ENCODE measurements at regions not wholly inside any gene's neighbourhood (a gene's known extent, or its start where the extent isn't known, plus 50 kb on each side); places are given as distances from the start of the nearest gene placed in this dataset.
A peak's percentile ranks its signal among the peaks of the same experiment; 100 is the strongest.

DNA sequence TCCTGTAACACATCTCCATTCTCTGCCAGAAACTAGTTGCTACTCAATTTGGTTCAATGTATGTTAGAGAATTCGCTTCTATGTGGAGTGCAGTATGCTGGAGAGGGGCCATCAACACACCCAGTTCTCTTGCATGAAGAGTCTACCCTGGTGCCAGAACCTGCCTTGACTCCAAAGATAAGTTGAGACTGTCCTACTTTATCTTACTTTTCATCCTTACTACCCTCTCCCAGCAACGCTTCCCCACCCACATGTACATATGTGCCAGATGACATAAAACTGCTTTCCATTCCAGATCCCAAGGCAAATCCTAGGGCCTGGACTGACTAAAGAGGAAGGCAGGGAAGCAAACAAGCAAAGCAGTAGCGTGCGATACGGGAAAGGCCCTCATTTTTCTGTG, 442.6 kb upstream of the THRB start:
- DNase-seq = no peak

DNA sequence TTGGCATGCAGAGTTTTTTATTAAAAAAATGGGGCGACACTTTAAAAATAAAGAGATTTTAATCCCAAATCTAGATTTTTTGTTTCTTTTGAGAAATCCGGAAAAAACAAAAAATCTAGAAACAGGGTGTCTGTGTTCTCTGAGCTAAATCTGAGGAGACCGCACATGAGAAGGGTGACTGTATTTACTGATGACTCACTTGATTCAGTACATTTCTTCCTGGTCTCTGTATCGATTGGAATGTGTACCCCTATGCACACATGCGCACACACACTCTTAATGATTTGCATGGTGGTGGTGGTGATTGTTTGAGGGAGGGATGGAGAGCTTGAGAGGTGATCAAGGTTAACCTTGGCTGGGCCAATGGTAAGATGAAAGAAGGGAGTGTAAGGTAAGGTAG, 443.1 kb upstream of the THRB start:
- no peak for DNase-seq

DNA sequence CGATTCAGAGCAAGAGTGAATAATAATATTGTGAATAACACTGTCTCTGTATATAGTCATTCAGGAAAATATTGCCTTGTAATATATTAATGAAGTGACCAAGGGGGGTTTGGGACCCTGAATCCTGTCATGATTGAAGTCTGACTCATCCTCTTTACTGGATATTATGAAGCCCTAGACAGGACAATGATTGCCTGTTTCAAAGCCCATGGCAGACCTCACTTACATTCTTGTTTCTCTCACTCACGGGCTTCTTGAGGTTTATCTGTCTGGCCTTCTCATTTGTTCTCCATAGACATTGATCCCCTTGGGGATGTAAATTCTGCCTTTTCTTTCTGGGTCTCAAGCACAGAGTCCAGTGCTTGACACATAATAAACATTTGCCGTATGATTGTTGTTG, 449.3 kb upstream of the THRB start:
- DNase-seq = no peak

DNA sequence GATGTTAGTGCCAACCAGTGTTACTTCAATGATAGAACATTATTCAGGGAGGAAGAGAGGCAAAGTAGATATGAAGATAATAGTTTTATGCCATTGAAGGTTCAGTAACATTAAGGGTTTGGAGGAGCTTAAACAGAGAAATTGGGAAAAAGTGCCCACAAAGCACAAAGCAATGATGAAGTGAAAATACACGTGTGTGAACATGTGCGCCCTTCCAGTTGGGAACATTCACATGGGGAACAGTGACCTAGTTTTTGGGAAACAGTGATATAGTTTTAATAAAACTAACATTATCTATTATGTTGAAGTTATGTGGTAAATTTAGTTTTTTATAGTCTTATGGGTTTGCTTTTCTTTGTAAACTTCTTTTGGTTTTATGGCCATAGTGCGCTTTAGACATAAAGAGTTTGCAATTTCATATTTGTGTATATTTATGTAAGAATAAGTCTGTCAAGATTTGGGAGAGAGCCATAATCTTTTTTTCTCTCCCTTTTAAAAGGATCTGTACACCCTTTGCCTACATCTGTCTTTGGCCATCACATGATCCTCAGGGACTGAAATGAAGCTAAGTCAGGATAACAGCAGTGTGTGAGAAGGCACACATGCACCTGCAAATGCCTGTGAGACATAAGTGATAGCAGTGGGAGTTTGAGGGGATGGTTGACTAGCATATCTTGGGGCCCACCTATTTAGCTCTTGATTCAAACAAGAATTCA, 450.3 kb upstream of the THRB start:
- DNase-seq = no peak

DNA sequence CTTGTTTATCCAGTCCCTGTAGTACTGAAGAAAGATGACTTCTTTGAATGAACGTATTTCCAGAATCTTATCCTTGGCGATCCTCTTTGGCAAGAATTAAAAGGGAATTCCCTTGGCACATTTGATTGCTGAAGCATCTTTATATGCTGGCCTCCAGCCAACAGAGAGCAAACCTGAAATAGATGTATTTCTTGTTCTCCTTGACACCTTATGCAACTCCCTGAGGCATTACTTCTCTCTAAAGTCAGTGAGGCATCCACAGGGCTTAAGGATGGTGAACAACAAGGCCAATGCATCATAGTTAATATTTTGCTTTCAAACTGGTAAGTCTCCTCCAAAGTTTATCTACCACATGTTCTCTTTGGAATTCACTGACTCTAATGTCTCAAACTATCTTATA, 450.9 kb upstream of the THRB start:
- no peak for DNase-seq

DNA sequence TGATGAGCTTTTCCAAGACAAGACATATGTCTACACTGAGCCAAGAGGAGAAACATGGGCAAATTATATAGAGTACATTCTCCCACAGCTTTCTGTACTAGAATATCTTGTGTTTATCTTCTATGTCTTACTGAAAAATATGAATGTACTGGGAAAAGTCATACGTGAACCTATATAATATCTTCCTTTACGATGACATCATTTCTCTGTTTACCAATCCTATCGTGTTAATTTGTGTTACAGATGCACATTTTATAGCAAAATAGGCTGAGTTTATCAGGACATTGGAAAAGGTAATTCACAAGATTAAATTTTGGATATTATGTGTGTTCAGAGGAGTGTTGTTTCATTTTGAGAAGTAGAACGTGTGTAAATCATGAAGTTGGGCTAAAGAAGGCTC, 452.5 kb upstream of the THRB start:
- no peak for DNase-seq

DNA sequence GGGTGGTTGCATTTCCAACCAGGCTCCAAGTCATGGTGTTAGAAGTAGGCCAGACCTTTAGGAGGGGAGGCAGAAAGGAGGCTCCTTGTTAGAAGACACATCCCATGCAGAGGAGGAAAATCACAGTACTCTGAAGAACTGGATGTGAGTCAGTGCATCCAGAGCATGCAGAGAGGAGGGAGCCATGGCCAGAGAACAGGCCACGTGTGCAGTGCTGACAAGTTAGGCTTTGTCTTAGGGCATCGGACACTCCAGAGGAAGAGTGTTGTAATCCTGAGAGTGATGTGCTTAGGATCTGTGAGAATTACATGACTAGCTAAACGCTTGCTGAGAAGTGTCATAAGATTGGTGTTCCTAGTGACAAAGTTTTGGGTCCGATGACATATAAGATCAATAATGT, 456.5 kb upstream of the THRB start:
- no peak for DNase-seq

DNA sequence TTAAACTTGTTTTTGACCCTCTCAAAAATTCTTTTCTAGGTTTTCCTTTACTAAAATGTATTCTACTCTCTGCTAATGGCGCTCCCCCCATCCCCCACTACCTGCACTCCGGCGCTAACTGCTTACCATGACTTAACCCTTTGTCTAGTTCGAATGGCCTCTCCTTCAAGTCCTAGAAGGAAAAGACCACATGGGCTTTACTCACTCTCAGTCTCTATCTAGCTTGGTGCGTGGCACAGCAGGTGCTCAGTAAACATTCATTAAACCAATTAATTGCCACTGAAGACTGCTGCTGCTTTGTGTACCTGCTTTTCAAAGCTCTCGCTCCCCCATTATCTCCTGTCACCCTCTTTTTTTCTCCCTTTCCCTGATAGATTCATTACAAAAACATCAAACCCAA, 457.7 kb upstream of the THRB start:
- DNase-seq = no peak

DNA sequence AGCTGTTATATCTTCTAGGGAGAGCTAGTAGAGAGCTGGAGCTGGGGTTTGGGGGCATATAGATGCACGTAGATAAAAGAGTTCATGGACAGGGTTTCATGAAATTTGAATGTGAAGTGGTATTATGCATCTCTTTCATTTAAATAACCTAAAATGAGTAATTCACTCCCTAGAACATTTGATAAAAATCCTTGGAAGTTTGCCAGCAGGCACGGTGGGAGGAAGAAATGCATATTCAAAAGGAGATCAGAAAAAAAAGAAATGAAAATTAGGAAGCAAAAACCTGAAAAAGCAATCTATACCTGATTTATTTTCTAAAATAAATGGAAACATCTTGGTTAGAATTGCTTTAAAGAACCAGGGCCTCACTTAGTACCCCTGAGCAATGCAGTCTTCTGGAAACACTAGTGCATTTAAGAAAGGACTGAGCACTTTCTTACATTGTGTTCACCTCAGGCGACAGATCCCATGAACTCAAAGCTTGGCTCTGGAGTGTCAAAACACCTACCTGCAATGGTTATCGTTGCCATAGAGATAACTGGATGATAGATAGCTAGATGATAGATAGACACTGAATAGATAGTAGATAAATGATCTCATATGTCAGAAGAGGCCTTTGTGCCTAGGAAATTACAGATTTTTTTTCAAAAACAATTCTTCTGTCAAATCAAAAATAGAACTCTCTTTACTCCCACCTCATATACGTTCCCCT, 458.6 kb upstream of the THRB start:
- DNase-seq = no peak

DNA sequence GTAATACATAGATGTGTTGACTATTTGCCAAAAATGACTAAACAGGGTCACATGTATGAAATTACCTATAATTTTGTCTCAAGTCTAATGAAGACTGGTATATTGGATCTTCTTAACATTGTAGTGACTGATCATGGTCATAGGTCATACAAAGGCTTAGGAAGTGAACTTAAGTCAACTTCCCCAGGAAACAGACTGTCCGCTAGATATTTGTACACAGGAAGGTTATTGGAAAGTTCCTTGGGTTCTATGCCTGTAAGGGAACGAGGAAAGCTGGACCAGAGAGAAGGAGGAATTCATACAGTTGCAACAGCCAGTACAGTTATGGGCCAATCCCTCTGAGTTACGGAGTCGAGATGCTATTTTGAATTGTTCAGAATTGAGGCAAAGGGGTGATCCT, 462.0 kb upstream of the THRB start:
- DNase-seq = no peak

DNA sequence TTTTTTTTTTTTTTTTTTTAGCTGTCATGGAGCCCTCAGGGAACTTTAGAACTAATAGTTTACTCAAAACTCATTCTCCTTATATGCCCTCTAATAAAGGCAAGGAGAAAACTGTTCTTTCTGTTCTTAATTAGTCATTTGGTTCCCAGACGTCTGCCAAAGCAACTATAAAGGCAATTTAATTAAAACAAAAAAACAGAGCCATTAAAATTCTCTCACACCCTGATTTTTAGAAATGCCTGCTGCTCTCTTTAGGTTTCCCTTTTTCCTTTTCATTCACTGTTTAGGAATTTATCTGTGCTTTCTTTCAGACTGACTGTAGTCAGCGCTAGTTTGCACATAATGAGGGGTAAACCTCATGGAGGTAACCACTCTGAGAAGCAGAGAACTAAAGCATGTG, 463.6 kb upstream of the THRB start:
- DNase-seq = no peak

DNA sequence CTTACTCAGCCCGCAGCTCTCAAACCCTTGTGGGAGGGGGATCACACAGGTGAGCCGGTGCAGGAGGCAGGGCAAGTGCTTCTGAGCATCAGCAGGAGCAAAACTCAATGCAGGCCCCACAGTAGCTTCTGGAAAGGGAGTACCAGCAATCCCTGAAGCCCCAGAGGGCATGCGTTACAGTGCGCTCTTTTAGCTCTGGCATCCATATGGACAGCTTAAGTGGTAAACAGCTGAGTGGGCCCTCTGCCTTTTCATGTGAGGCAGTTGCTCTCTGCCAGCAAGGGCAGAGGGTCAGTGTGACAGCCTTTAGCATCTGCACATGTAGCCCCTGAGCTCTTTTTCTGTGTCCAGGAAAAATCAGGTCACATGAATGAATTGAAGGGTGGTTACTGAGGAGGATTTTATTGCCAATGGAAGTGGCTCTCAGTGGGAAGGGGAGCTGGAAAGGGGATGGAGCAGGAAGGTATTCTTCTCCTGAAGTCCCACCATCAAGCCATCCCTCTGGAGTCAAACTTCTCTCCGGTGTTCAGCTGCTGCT, 464.3 kb upstream of the THRB start:
- no peak for DNase-seq

DNA sequence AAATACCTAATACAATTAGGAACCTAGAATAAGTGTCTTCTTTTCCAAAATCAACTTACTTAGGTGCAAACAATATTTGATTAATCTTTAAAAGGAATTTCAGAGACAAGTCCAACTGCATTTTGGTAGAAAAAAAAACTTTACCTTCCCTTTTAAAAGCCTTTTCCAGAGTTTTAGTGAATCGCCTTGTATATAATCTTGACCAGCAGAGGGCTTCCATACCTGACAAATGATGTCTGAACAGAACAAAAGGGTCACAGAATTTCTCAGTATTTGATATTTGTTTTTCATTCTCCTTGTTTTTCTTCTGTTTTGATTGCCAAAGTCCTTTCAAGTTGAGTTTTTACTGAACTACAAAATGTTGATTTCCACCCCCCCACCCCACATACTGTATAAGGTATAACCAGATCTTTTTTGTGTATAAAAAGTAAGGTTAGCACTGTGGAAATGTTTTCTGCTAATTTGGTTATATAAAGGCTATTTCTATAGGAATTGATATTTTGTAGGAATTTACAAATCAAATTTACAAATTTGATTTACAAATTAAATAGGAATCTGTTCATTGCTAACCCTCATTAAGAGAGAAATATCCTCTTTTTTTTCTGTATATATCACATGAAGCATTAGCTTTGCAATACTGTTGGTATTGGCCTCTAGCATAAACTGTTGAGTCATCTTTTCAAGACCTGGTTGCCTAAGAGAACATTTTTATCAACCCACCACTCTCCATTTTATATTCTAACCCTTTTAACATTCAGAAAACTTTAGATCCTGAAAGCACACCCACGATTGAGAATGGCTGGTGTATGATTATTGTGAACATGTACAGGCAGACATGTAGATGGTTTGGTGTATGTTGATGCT, 464.1 kb upstream of the RARB start:
- peak; percentile 44 for DNase-seq

DNA sequence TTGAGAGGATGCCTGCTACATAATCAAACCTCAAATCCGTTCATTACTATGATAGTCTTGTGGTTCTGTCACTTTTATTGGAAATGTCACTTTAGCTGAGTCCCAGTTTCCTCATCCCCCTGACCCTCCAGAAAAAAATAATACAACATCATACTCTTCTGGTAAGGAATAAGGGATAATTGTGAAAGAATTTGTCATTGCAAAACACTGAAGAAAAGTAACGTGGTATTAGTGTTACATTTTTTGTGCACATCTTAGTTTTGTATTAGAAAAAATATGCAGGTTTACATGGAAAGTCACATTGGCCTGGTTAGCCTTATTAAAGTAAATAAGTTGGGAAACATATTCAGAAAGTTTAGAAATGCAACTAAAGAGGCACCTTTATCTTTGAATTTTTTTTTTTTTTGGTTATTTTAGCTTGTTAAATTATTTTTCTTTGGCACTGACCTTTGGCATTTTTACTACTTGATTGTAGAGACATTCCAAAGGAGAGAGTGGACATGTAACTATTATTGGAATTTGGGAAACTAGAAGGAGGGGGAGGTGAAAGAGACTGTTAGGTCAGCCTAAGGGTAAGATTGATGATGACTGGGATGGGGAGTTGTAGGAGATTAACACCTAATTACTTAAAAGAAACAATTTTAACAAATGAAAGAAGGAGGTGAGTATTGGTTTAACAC, 462.2 kb upstream of the RARB start:
- no peak for DNase-seq

DNA sequence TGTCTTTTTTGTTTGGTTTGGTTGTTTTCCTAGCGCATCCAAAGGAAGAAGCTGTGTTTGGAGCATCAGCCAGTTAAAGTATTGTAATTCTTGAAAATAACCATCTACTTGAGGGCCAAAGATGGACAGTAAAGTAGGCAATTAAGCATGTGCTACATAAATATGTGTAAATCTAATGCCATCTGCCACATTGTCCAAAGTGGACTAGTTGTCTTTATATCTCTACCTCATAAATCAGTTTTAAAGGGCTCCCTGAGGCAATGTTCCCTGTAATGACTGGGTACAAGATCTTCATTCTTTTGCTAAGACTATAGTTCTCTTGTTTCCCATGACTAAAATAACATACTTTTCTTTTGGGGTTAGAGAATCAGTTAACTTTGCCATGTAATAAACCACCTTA, 460.0 kb upstream of the RARB start:
- no peak for DNase-seq

DNA sequence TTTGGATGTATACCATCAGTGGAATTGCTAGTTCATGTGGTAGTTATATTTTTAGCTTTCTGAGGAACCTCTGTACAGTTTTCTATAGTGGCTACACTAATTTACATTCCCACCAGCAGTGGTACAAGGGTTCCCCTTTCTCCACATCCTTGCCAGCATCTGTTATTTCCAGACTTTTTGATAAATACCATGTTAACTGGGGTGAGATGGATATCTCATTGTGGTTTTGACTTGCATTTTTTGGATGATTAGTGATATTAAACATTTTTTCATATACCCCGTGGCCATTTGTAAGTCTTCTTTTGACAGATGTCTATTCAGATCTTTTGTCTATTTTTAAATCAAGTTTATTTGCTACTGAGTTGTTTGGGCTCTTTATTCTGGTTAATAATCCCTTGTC, 455.6 kb upstream of the RARB start:
- DNase-seq = no peak

DNA sequence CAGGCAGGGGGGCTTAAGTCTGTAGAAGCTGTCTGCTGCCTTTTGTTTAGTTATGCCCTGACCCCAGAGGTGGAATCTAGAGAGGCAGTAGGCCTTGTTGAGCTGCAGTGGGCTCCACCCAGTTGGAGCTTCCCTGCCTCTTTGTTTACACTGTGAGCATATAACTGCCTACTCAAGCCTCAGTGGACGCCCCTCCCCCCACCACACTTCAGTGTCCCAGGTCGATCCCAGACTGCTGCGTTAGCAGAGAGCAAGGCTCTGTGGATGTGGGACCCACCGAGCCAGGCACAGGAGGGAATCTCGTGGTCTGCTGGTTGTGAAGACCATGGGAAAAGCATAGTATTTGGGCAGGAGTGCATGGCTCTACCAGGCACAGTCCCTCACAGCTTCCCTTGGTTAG, 446.8 kb upstream of the RARB start:
- DNase-seq = no peak

DNA sequence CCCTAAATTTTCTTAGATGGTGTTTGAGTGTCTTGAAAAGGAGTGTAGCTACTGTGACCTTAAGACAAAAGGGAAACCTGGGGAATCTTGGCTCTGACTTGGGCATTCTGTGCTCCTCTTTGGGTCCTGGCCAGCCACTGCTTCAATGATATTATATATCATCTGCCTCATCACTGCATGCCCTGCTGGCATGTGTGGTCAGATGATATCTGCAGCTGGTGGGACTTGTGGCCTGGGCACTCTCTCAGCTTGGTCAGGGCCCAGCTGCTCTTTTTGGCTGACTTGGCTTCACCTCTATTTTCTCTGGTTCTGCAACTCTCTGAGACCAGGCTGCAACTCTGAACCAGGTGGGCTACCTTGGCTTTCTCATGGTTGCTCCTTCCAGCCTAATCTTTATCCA, 446.1 kb upstream of the RARB start:
- DNase-seq = no peak

DNA sequence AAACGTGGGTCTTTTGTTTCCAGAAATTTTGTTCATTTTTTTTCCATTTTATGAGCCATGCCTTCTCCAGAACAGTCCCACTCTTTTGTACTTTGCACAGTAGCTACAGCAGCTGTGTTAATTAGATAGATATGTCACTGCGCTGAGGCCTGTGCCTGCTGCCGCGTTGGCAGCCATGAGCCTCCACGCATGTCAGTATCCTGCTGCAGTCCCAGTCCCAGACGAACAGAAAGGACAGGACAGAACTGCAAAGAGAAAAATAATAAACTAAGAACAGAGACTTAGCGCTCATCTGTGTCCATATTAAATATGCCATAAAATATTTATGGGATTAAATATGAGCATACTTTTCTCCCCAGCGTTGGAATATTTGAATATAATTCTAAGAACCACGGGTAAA, 442.4 kb upstream of the RARB start:
- DNase-seq = no peak

DNA sequence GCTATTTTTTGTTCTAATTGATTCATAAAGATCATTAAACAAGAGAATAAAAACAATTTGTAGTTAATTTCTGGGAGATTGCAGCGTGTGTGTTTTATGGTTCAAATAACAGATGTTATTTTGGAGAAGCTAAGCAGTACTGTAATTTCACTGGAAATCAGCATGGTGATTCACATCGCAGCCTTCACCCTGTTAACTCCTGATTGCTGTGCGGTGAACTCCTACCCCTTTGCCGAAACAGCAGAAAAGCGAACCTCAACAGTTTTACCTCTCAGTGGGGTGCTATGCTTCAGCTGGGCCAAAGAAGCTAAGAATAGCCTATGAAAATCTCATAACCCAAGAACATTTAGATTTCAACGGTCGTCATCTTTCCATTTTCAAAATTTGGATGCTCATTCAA, 441.5 kb upstream of the RARB start:
- DNase-seq = no peak

DNA sequence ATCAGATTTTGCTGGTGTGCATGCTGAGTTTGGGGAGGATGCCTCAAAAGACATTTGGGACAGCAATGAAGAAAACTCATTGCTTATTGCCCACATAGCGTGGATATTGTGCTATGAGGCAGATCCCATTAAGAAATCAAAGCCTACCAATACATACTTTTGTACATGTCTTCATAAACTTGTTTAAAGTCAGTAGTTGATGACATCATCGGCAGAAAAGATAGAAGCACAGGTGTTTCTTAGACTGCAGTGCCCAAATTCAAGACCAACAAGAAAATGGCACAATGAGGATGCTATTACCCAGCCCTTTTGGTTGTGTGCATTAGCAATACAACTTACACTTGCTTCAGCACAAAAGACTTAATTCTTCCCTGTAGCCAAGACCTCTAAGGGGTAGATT, 428.7 kb upstream of the RARB start:
- no peak for DNase-seq

DNA sequence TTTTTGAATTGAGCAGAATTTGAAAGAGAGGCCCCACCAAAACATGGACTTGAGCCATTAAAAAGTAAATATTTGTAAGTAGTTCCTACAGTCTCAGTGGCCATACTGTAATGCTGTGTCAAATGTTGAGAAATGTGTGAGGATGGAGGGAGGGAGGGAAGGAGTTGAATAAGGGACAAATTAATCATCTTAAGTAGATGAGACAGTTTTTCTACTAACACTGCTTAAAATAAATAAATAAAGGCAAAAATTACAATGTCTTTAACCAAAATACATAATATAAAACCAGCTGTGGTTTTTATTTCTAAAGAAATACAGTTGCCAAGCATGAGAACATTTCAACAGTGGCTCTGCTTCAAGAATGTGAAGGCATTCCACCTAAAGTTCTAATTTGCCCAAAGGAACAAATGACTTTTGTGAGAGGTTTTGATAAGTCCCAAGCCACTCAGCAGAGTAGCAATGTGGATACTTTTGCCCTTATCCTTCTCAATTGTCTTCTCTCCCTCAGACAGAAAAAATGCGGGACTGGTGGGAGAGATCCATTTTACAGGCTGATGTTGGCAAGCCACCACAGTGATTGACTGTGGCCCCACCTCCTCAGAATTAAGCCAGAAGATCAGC, 427.0 kb upstream of the RARB start:
- no peak for DNase-seq
